NCI-H2196 (cell line): ENCODE measurements at regions not wholly inside any gene's neighbourhood (a gene's known extent, or its start where the extent isn't known, plus 50 kb on each side); places are given as distances from the start of the nearest gene placed in this dataset.
"Not testable (repeated sequence)": the region's sequence is repeated elsewhere in the genome, so short reads cannot be mapped to it uniquely, and the experiment has no call there.

ENCODE experiments used
- DNase-seq: peaks from one replicate; lab custom pipeline; 2025; ENCODE audit not compliant: unreplicated experiment; lab: John Stamatoyannopoulos, UW

DNA sequence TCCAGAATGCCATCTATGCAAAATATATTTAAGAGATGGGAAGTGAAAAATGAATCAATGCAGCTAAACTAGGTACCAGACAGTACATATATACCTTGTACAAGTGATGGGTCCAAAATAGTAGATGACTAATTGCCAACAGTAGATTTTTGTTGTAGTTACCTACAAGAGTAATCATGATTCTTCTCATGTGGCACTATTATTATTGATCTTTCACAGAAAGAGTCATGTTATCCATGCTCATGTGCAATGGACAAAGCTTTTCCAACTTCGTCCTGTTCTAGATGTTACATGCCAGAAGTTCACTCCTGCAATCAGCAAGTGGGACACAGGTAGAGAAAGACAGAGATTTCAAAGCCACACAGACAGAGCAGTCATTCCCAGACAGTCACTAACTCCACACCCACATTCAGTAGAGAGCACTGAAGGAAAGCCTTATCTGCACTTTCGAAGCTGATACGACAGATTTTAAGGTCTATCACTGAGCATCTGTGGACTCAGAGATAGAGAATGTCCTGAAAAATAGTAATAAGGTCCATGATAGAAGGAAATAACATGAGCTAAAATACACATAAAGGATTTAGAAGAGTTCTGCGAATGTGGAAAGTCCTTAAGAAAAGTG is 101.6 kb upstream of the ITPRID2 start:
- no peak for DNase-seq

DNA sequence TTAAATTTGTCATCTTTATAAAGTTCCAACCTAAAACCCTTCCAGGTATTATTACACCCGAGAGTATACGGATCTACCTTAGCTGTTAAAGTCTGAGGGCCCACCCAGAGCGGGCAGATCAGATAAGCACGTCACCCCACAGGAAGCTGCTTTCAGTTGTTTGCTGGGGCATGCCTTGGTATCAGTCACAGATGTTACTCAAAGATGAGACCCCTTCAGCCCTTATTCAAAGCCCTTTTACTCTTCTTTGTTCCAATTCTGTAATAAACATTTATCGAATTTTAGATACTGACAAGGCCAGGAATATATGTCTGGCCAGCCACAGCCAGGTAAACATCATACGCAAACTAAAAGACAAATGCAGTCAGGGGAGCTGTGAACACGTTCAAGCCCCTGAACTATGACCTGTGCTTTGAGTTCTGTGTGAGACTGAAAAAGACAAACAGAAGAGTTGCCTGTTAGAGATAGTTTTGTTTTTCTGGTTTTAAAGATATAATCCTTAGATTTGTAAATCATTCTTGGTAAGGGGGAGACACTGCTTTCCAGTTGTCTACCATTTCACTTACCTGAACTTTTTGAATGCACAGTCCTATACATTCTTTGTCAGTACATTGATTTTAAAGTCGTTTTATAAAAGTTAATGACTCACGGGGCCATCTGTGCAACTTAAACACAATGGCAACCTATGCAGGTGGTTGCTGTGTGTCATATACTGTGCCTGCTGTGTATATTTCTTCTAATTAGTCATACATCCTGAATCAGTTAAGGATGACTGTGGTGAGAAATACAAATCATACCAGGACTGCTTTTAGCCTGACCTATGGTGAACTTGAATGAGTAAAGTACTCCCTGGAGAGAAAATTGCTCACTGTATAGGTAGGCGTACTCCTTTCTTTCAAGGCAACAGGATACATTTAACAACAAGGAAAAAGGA is 100.5 kb upstream of the ITPRID2 start:
- DNase-seq: no peak

DNA sequence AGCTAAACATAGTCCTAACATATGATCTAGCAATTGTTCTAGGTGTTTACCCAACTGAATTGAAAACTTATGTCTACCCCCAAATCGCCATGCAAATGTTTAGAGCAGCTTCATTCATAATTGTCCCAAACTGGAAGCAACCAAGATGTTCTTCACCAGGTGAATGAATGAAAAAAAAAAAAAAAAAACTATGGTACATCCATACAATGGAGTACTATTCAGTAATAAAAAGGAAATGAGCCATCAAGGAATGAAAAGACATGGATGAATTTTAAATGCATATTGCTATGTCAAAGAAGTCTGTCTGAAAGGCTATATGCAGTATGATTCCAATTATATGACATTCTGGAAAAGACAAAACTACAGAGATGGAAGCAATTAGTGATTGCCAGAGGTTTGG is 98.6 kb upstream of the ITPRID2 start:
- DNase-seq: no peak

DNA sequence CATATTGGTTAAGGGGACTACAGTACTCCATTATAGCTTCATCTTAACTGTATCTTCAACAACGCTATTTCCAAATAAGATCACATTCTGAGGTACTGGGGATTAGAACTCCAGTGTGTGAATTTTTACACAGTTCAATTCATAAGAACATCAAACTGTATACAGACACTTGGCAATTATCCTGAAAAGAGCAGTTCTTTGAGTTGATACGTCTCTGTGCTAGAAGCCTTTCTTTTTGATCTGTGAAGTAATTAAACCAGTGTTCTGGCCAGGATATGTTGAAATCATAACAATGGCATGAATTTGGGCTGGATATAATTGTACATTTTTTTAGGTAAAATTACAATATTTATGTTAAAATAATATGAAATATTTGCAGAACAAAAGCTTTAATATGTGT is 93.5 kb upstream of the ITPRID2 start:
- DNase-seq: no peak

DNA sequence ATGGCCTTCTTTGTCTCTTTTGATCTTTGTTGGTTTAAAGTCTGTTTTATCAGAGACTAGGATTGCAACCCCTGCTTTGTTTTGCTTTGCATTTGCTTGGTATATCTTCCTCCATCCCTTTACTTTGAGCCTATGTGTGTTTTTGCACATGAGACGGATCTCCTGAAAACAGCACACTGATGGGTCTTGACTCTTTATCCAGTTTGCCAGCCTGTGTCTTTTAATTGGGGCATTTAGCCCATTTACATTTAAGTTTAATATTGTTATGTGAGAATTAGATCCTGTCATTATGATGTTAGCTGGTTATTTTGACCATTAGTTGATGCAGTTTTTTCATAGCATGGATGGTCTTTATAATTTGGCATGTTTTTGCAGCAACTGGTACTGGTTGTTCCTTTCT is 89.2 kb upstream of the ITPRID2 start:
- not testable (repeated sequence) for DNase-seq

DNA sequence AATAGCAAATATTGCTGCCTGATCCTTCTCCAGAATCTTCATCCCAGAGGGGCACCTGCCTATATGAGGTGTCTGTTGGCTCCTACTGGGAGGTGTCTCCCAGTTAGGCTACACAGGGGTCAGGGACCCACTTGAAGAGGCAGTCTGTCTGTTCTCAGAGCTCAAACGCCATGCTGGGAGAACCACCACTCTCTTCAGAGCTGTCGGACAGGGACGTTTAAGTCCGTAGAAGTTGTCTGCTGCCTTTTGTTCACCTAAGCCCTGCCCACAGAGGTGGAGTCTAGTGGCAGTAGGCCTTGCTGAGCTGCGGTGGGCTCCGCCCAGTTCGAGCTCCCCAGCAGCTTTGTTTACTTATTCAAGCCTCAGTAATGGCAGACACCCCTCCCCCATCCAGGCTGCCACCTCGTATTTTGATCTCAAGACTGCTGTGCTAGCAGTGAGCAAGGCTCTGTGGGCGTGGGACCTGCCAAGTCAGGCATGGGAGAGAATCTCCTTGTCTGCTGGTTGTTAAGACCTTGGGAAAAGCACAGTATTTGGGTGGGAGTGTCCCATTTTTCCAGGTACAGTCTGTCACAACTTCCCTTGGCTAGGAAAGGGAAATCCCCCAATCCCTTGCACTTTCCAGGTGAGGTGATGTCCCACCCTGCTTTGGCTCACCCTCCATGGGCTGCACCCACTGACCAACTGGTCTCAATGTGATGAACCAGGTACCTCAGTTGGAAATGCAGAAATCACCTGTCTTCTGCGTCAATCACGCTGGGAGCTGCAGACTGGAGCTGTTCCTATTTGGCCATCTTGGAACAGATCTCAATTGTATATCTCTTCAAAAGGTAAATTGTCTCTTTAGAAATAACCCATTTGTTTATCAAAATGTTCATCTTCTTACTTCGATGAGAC is 87.4 kb upstream of the ITPRID2 start:
- DNase-seq: not testable (repeated sequence)

DNA sequence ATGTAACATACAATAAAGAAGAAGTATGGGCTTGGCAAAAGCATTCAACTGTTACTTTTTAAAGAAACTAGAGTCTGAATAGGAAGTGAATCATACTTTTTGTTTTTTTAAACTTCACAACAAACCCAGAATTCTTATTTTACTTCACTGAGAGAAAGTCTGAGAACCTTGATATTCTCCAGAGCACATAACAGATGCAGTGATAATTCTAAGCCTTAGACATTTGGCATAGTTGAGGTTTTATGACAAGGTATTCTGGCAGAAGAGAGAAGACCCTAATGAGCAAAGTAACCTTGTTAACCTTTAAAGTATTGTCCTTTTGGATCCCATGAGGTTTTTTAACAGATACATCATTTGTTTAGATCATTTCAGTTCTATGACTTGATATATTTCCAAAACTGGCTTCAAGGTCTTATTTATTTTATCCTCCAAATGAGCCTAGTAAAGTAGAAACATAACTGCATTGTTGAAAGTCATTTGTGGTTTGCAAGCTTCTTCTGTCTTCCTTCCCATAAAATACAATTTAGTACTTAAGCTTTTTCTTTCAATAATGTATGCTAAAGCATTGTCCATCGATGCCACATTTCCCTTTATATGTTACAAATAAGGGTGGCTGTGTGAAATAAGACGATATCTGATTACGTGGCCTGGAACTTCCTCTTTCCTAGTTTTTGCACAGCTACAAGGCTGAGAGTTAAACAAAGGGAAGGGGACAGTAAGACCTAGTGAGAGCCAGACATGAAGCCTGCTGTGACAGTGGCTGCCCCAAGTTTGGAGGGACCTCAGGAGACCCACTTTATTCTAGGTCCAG is 86.1 kb upstream of the ITPRID2 start:
- DNase-seq: no peak

DNA sequence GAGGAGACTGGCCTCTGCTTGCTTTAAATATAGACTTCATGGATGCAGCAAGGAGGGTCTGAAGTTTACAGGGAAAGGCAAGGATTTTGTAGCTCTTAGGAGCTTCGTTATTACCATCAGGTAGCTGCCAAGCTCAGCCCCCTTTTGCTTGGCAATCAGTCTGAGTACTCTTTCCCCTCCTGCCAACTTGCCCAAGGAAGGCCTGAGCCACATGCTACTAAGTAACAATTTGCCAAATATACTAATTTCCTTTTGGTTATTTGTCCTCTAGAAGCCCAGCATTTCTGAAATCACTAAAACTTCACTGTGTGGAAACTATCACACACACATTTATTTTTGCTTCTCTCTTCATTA is 85.5 kb upstream of the ITPRID2 start:
- DNase-seq: no peak

DNA sequence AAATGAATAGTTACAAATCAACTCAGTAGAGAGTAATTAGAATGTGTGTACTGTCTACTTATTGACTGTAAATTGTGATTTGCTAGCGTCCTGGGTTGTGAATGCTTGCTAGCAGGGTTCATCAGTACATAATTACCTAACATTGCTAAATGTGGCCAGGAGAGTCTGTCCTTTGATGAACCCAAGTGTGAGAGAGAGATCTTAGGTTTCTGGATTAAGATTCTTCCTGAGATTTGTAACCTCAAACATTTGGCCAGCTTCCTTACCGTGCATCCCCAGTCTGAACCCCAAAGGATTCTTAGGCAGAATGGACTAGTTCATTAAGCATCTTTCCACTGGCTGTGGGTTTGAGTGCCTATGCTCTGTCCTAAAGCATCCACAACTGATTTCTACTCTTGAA is 84.0 kb upstream of the ITPRID2 start:
- DNase-seq: no peak

DNA sequence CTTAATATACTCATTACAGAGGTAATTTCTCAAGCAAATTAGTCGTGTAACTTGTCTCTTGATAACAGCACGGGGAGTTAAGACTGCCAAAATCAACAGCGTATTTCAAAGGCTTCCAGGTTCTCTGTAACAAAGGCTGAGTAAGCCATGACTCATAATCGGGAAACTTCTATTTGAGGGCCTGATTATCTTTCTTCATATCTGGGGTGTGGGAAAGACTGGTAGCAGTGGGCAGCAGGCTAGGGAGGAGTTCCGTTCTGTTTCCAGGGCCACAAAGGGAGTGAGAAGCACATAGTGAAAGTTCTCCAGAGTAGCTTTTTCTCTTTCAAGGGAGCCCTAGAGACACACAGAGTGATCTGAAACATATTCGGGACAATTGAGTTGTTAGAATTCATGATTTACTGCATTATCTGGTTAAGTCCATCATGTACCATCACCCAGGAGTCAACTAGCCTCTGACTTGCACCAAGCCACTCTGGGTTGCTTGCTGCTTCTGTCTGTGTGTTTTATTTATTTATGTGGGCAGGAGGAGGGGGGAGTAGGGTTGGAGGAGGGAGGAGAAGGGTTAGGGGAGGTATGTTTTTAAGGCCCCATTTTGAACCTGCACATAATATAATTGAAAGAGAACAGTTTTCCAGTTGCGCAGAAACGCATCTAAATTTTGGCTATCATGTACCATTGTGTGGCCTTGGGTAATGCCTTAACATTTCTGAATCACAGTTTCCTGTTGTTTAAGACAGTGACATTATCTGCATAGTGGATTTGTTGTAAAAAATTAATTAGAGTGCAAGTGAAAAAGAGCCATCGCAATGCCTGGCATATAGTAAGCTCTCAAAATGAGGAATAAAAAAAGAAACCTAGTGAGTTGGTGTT is 80.5 kb upstream of the ITPRID2 start:
- peak; percentile 44 for DNase-seq

DNA sequence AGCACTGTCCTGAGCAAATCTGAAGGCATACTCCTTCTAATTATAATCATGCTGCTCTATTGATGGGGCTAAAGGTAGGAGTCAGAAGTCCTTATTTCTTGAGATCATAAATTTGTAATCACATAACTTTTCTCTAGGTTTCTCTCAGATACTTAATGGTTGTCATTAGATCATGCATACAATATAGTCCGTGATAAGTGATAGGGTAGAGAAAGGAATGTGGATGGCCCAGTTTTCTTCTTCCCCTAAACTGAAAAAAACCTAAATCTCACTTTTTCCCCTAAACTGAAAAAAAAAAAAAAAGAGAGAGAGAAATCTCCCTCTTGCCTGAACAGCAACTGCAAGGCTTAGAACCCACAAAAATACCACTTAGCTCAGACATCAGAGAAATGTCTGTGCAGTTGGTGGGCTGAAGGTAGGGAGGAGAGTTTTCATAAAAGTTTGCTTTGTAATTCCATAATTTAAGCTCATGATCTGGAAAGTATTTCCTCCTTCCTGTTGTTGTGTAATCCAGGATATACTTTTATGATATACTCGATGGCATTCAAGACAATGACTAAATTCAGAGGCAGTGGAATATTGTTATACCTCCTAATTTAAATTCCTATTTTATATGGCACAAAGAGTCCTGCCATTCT is 79.3 kb upstream of the ITPRID2 start:
- no peak for DNase-seq

DNA sequence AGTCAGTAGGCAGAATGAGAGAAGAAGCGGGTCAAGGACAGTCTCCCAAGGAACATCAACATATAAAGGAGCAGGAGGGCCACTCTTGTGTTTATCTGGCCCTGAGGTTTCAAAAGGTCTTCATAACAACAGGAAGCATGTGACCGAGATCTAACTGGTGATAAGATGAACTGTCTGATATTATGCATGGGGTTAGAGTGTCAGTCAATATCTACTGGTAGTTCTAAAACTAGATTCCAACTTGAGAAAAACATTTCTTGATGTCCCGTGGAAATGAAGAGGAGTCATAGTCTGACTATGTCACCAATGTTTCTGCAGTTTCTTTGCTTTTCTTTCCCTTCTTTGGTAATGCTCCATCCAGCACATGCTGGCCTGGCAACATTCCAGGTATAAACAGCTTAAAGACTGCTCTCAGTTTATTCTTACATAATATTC is 77.5 kb upstream of the ITPRID2 start:
- no peak for DNase-seq

DNA sequence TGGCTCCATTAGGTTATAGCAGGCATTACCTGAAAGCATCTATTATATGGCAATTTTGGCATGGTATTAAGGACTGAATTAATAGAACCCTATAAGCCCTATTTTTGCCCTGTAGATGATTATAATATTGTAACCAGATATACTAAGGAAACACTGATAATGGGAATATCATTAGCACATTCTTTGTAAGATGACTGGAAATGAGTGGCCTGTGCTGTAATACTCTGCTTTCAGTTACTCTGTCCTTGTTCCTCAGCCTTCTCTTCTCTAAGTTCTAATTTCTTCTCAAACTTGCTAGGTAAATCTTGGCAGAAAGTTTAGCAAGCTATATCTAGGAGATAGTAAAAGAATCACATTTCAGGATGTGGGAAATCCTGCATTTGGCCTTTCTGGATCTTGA is 74.0 kb upstream of the ITPRID2 start:
- no peak for DNase-seq

DNA sequence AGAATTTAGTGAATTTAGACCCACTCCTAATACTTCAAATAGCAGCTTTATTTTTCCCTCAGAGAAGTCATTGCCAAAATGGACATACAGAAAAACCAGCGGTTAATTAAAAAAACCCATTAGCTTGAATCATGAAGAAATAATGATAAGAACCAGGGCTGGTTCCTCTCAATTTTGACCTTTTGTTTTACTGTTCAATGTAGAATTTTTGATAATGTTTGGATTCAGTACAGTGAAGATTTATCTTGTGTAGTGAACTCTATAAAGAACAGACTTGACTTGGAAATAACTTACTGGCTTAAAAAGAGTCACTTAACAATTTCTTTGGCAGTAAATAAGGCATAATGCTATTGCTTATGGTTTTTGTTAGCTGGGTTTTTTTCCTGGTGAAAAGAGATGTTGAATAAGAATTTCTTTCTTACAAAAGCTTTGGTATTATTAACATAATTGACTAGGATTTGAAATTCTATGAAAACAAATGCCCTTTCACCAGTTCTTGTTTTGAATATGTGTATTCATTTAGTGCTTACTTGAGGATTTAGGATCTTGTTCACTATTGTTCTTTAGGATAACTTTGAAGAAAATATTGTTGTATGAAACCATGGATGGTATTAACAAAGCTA is 73.4 kb upstream of the ITPRID2 start:
- no peak for DNase-seq

DNA sequence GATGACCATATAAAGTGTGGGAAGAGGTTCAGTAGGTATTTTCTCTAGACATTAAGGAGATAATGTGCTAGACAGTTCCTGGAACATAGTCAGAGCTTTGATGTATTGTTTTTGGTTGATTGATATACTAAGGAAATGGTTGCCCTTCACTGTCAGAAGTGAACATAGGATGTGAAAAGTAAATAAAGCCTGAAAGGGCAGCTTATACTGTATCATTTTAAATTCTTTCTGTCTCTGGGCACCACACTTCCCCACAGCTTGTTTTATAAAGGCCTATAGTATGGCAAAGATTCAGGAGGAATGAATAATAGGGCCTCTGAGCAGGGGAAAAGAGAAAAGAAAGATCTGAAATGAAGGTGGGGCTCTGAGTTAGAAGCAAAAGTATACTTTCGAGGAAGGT is 72.7 kb upstream of the ITPRID2 start:
- no peak for DNase-seq

DNA sequence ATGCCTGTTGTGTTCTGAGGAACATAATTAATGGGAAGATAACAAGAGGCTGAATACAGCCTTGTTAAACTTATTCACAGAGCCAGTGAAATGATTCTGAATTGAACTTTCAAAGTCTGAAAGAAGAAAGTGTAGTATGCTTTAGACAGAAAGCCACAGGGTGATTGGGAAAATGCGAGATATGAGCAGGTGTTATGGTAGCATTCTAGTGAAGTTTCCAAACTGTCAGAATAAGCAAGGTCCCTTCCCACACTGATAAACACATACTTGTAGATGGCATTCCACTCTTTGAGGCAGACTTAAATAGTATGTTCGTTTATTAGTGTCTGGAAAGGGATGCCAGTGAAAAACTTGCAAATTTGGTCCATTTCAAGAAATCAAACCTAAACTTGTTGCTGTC is 70.5 kb upstream of the ITPRID2 start:
- no peak for DNase-seq

DNA sequence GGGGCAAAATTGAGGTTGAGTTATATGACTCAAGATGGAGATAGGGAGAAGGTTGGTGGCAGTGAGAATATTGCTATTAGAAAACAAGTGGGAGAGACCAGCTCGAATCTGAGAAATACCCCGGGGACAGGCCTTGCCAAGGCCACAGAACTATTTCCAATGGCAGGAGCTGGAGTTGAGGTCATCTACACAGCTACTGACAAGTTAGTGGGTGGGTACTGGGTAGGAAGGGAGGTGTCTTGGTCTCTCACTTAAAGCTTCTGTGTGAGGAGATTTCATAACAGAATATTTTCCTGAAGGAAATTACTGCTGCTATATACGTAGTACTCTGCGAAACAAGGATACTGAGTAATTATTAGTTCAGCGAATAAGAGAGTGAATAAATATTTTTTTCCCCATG is 69.4 kb upstream of the ITPRID2 start:
- no peak for DNase-seq

DNA sequence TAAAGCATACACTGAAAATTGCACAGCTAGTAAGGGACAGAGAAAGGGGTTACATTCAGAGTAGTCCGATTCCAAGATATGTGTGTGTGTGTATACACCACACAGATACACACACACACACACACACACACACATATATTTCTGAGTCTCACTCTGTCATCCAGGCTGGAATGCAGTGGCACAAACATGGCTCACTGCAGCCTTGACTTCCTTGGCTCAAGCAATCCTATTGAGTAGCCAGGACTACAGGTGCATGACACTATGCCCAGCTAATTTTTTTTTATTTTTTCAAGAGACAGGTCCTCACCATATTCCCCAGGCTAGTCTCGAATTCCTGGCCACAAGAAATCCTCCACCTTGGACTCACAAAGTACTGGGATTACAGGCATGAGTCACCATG is 68.1 kb upstream of the ITPRID2 start:
- no peak for DNase-seq

DNA sequence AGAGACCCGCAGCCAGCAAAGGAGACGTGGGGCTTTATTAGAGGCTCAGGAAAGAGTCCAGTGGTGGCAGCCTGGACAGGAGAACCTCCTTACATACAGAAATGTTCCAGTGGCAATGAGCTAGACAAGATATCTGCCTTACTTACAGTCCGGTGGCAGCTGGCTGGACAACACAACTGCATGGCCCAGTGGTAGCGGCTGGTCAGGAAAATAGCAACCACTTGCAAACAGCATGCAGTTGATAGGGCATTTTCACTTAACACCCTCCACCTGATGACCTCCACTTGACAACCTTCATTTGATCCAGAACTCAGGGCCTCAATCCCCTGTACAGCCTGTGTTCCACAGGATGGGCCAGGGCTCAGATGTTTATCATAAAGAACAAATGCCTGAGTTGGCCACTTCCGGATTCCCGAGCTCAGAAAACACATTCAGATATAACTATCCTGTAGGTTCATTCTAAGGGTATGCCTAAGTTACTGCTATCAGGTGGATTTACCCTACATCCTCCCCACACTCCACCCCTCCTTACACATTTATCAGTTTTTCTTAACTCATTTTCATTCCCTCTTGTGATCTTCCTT is 63.3 kb upstream of the ITPRID2 start:
- DNase-seq: no peak
